RWPE2 (cell line): ENCODE measurements at regions not wholly inside any gene's neighbourhood (a gene's known extent, or its start where the extent isn't known, plus 50 kb on each side); places are given as distances from the start of the nearest gene placed in this dataset.
"Not testable (repeated sequence)": the region's sequence is repeated elsewhere in the genome, so short reads cannot be mapped to it uniquely, and the experiment has no call there.

Experiments
- ATAC-seq: fragments of 200-7000 bp; cut with Tn5 transposase; 3 replicates; pipeline ENCODE4 v1.9.1; 2021; ENCODE audit warnings: low read depth
- DNase-seq: peaks from one replicate; pipeline ENCODE4 v3.0.0-alpha.2; 2020; ENCODE audit warnings: low spot score
- H3K27ac ChIP-seq: fragments of 450-650 bp; 2 replicates; pipeline ENCODE4 v1.5.1; 2017; ENCODE audit warnings: mild to moderate bottlenecking; ENCODE audit not compliant: poor library complexity, severe bottlenecking
- H3K27me3 ChIP-seq: fragments of 250-450 bp; sonication (Bioruptor Pico); 2 replicates; pipeline ENCODE4 v1.5.1; 2021; ENCODE audit warnings: mild to moderate bottlenecking, moderate library complexity; ENCODE audit not compliant: insufficient read depth, poor library complexity, severe bottlenecking
- H3K36me3 ChIP-seq: fragments of 250-450 bp; sonication (Bioruptor Pico); 2 replicates; pipeline ENCODE4 v1.5.1; 2020; ENCODE audit warnings: low read depth, mild to moderate bottlenecking, moderate library complexity
- H3K4me1 ChIP-seq: fragments of 250-450 bp; sonication (Bioruptor Pico); 2 replicates; pipeline ENCODE4 v1.5.1; 2021; ENCODE audit warnings: mild to moderate bottlenecking, moderate library complexity; ENCODE audit not compliant: insufficient read depth, poor library complexity, severe bottlenecking
- H3K4me3 ChIP-seq: fragments of 250-450 bp; sonication (Bioruptor Pico); 2 replicates; pipeline ENCODE4 v1.5.1; 2021; ENCODE audit warnings: mild to moderate bottlenecking, moderate library complexity; ENCODE audit not compliant: severe bottlenecking
- H3K9me3 ChIP-seq: fragments of 250-450 bp; sonication (Bioruptor Pico); 2 replicates; pipeline ENCODE4 v1.5.1; 2021; ENCODE audit warnings: mild to moderate bottlenecking, moderate library complexity; ENCODE audit not compliant: severe bottlenecking
- TF ChIP-seq, protein P1 (sequence below): fragments of 450-650 bp; IDR thresholded peaks from one replicate; pipeline ENCODE4 v1.5.1; 2017; ENCODE audit warnings: mild to moderate bottlenecking, moderate library complexity; ENCODE audit not compliant: poor library complexity, severe bottlenecking

DNA sequence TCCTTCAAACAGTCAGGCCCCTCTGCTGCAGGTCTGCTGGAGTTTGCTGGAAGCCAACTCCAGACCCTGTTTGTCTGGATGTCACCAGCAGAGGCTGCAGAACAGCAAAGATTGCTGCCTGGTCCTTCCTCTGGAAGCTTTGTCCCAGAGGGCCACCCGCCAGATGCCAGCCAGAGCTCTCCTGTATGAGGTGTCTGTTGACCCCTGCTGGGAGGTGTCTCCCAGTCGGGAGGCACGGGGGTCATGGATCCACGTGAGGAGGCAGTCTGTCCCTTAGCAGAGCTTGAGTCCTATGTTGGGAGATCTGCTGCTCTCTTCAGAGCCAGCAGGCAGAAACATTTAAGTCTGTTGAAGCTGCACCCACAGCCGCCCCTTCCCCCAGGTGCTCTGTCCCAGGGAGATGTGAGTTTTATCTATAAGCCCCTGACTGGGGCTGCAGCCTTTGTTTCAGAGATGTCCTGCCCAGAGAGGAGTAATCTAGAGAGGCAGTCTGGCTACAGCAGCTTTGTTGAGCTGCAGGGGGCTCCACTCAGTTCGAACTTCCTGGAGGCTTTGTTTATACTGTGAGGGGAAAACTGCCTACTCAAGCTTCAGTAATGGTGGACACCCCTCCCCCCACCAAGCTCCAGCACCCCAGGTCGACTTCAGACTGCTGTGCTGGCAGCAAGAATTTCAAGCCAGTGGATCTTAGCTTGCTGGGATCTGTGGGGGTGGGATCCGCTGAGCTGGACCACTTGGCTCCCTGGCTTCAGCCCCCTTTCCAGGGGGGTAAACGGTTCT, 72.1 kb downstream of the OGFRL1 start:
- not testable (repeated sequence) for H3K27me3 ChIP-seq, ATAC-seq, H3K4me1 ChIP-seq, H3K27ac ChIP-seq, DNase-seq, H3K9me3 ChIP-seq, H3K4me3 ChIP-seq, H3K36me3 ChIP-seq

DNA sequence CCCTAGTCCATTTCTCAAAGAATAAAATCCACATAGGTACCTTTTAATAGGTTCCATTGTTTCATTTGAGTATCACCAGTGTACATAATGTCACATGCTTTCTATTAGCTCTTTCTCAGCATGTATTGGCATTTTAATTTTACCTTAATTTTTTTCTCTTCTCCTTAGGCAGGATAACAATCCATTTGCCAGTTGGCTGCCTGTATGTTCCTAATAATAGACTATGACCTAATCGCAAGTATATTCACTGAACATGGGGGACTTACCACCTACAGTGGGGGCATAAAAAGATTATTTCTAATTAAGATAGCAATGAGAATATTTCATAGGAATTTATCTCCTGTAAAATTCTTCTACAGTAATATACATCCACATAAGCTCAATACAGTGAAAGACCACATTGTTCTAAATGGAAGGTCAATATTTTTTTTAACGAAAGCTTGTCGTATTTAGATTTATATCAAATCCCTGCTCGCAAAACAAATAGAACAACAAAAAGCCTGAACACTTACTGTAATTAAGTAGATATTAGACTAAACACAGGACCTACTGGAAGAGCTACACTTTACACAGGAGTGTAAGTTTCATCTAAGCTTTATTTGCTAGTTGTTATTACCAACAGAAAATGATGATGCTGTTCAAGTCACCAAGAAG, 76.4 kb downstream of the OGFRL1 start:
- 0 out of 2 replicates have a peak, but pooled peaks cover 5% of the 10 kb centered on the region for H3K36me3 ChIP-seq
- no peak overlapping the region for H3K27ac ChIP-seq
- H3K4me1 ChIP-seq, result peaks cover 18% of the 10 kb centered on the region
- H3K27me3 ChIP-seq, result no peaks in the 10 kb centered on the region
- H3K4me3 ChIP-seq, result no peak overlapping the region
- DNase-seq, result no peak
- H3K9me3 ChIP-seq, result no peaks in the 10 kb centered on the region
- TF ChIP-seq, protein P1, sequence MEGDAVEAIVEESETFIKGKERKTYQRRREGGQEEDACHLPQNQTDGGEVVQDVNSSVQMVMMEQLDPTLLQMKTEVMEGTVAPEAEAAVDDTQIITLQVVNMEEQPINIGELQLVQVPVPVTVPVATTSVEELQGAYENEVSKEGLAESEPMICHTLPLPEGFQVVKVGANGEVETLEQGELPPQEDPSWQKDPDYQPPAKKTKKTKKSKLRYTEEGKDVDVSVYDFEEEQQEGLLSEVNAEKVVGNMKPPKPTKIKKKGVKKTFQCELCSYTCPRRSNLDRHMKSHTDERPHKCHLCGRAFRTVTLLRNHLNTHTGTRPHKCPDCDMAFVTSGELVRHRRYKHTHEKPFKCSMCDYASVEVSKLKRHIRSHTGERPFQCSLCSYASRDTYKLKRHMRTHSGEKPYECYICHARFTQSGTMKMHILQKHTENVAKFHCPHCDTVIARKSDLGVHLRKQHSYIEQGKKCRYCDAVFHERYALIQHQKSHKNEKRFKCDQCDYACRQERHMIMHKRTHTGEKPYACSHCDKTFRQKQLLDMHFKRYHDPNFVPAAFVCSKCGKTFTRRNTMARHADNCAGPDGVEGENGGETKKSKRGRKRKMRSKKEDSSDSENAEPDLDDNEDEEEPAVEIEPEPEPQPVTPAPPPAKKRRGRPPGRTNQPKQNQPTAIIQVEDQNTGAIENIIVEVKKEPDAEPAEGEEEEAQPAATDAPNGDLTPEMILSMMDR, result no peak
- ATAC-seq, result no peak

DNA sequence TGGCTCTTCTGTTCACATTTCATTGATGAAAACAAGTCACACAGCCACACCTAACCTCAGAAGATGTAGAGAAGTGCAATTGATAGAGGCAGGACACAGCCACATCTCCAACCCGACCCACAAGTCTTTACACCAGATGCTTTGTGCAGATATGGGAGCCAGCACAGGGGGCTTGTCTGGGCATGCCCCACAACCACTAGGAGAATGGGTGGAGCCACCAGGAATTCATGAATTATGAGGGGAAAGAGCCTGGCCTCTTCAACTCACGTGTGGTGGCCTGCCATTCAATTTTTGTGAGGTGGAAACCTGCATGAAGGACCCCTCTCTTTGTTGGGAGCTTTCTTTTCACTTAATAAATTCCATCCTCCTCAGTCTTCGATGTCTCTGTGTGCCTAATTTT, 79.1 kb downstream of the OGFRL1 start:
- no peaks in the 10 kb centered on the region for H3K27me3 ChIP-seq
- H3K36me3 ChIP-seq, result 0 out of 2 replicates have a peak, but pooled peaks cover 5% of the 10 kb centered on the region
- TF ChIP-seq, protein P1, result no peak
- peaks cover 18% of the 10 kb centered on the region for H3K4me1 ChIP-seq
- no peak overlapping the region for H3K4me3 ChIP-seq
- DNase-seq, result no peak
- H3K27ac ChIP-seq, result no peak overlapping the region
- no peaks in the 10 kb centered on the region for H3K9me3 ChIP-seq
- ATAC-seq, result 0 out of 3 replicates have a peak, but pooled peaks have one; percentile 53

DNA sequence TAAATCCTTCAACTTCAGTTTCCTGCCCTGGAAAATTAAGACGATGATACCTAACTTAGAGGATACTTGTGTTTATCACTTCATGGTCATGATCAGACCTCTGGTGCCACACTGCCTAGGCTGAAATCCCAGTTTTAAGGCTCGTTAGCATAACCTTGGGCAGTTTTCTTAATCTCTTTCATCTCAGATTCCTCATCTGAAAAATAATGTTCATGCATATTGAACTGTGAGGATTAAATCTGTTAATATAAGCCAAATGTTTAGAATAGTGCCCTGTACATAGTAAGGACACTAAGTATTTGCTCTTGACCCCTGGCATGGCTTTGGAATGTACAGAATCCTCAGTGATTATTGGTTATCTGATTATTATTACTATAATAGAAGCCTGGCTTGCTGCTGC, 79.7 kb downstream of the OGFRL1 start:
- DNase-seq (no peak), ATAC-seq (no peak)
- Histone ChIP-seq H3K27me3 (no peaks in the 10 kb centered on the region), H3K9me3 (no peaks in the 10 kb centered on the region), H3K4me3 (no peak overlapping the region), H3K27ac (no peak overlapping the region), H3K36me3 (0 out of 2 replicates have a peak, but pooled peaks cover 5% of the 10 kb centered on the region), H3K4me1 (peaks cover 18% of the 10 kb centered on the region)
- TF ChIP-seq, protein P1, result no peak

DNA sequence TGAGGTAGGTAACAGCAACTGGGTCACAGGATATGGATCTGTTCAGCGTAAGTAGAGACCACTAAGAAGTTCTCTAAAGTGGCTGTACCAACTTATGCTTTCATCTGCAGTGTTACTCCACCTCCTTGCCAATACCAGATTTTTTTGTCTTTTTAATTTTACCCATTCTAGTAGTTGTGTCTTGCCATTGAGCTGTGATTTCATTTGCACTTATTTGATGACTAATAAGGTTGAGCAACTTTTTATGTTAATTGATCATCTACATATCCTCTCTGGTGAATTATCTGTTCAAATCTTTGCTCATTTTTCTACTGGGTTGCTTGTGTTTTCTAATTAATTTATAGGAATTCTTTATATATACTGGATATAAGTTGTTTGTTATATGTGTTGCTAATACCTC, 82.9 kb downstream of the OGFRL1 start:
- TF ChIP-seq, protein P1, result no peak
- DNase-seq, result no peak

More for the DNA sequence above, 82.9 kb downstream of the OGFRL1 start:
- Histone ChIP-seq H3K27ac (no peak overlapping the region), H3K36me3 (no peaks in the 10 kb centered on the region; the same call in 1 of the 2 replicates), H3K4me1 (peaks cover 7% of the 10 kb centered on the region), H3K27me3 (no peaks in the 10 kb centered on the region), H3K9me3 (no peaks in the 10 kb centered on the region), H3K4me3 (no peak overlapping the region)
- ATAC-seq, result no peak
